ENCODE measurements at regions not wholly inside any gene's neighbourhood (a gene's known extent, or its start where the extent isn't known, plus 50 kb on each side); places are given as distances from the start of the nearest gene placed in this dataset.

GRCh38 chr12:31818623-31819268 lies 89.9 kb upstream of the AMN1 start:
- Mint-ChIP-seq H3K4me1 (no peaks in the 10 kb centered on the region), H3K36me3 (no peaks in the 10 kb centered on the region), H3K4me3 (no peak overlapping the region), H3K9me3 (peaks cover 4% of the 10 kb centered on the region), H3K27me3 (ENCODE audit: low read depth) (no peaks in the 10 kb centered on the region), H3K27ac (no peak overlapping the region)
- CTCF ChIA-PET = interaction anchor here (0.6 to 0.7 kb wide), 2 partner anchors 60 to 102 kb away, joined by 3 to 4 read pairs; no protein-coding TSS in a partner anchor
- DNase-seq (ENCODE audit: low spot score) = no peak
- TF ChIP-seq NFATC4 (CRISPR knock-in tag; IDR thresholded peaks at IDR 0.05) (no peak), FOXP1 (CRISPR knock-in tag; IDR thresholded peaks at IDR 0.05; ENCODE audit: borderline replicate concordance) (no peak), NFE2L1 (CRISPR knock-in tag; IDR thresholded peaks at IDR 0.05) (no peak), RELA (CRISPR knock-in tag; IDR thresholded peaks at IDR 0.05; ENCODE audit: borderline replicate concordance) (no peak), ZNF263 (CRISPR knock-in tag; IDR thresholded peaks at IDR 0.05; ENCODE audit: low read depth) (no peak), ESRRA (CRISPR knock-in tag; IDR thresholded peaks at IDR 0.05; ENCODE audit: borderline replicate concordance) (no peak), JUN (CRISPR knock-in tag; IDR thresholded peaks at IDR 0.05) (no peak), ELF4 (CRISPR knock-in tag; IDR thresholded peaks at IDR 0.05; ENCODE audit: low read depth) (no peak), CBFB (CRISPR knock-in tag; IDR thresholded peaks at IDR 0.05; ENCODE audit: low read depth) (no peak), OVOL2 (CRISPR knock-in tag; IDR thresholded peaks at IDR 0.05; ENCODE audit: borderline replicate concordance) (no peak), PRDM15 (CRISPR knock-in tag; IDR thresholded peaks at IDR 0.05) (no peak), ATF6 (CRISPR knock-in tag; IDR thresholded peaks at IDR 0.05) (no peak), SMAD3 (CRISPR knock-in tag; IDR thresholded peaks at IDR 0.05; ENCODE audit: borderline replicate concordance) (no peak), ZNF138 (CRISPR knock-in tag; conservative IDR thresholded peaks at IDR 0.05) (no peak), CDX4 (CRISPR knock-in tag; IDR thresholded peaks at IDR 0.05; ENCODE audit: borderline replicate concordance) (no peak), ZNF396 (CRISPR knock-in tag; IDR thresholded peaks at IDR 0.05; ENCODE audit: borderline replicate concordance) (no peak), HMGXB4 (CRISPR knock-in tag; IDR thresholded peaks at IDR 0.05) (no peak), ZNF512 (CRISPR knock-in tag; IDR thresholded peaks at IDR 0.05; ENCODE audit: borderline replicate concordance) (no peak), NFYB (CRISPR knock-in tag; conservative IDR thresholded peaks at IDR 0.05; ENCODE audit: low read depth) (no peak), ZNF423 (CRISPR knock-in tag; IDR thresholded peaks at IDR 0.05) (no peak)
- no peak for ATAC-seq
- POLR2A ChIA-PET = interaction anchor here (0.9 kb wide), 1 partner anchor 218 kb away, joined by 3 read pairs; no protein-coding TSS in a partner anchor

All from WTC11 (cell line).